Kidney (tissue), 13 donors: ENCODE measurements at regions not wholly inside any gene's neighbourhood (a gene's known extent, or its start where the extent isn't known, plus 50 kb on each side); places are given as distances from the start of the nearest gene placed in this dataset.

ENCODE experiments used
- DNase-seq, 5 donors: peaks; one replicate each; pipeline ENCODE4 v3.0.0-alpha.2; 2013 to 2020
- FAIRE-seq: peaks from 2 replicates; lab custom pipeline; 2012; peaks lifted over from hg19 to GRCh38; lab: Jason Lieb, UNC
- H3K27ac ChIP-seq, 2 donors: one replicate each; pipeline ENCODE4 v1.7.0; 2013; ENCODE audit warnings: low read depth in 2 of 2, low read length in 2 of 2, inconsistent platforms in 1 of 2
- H3K27me3 ChIP-seq: one replicate; pipeline ENCODE4 v1.7.1; 2013; ENCODE audit warnings: low read length, inconsistent platforms; ENCODE audit not compliant: control insufficient read depth, insufficient read depth
- H3K36me3 ChIP-seq, 3 donors: one replicate each; pipeline versions ENCODE4 v1.7.0 to v1.7.1; 2013; ENCODE audit warnings: low read length in 3 of 3, control low read depth in 1 of 3, inconsistent platforms in 1 of 3; ENCODE audit not compliant: insufficient read depth in 3 of 3, control insufficient read depth in 2 of 3
- H3K4me1 ChIP-seq, 3 donors: one replicate each; pipeline versions ENCODE4 v1.7.0 to v1.7.1; 2013; ENCODE audit warnings: low read length in 3 of 3, inconsistent platforms in 1 of 3, low read depth in 1 of 3; ENCODE audit not compliant: control insufficient read depth in 2 of 3, insufficient read depth in 2 of 3
- H3K4me3 ChIP-seq, 3 donors: one replicate each; pipeline versions ENCODE4 v1.7.0 to v1.8.1; 2013; ENCODE audit warnings: low read length in 3 of 3, control low read depth in 1 of 3, inconsistent platforms in 1 of 3
- H3K9ac ChIP-seq, 3 donors: one replicate each; pipeline versions ENCODE4 v1.7.0 to v1.7.1; 2013; ENCODE audit warnings: low read length in 3 of 3, control low read depth in 1 of 3, inconsistent platforms in 1 of 3
- H3K9me3 ChIP-seq, 3 donors: one replicate each; pipeline versions ENCODE4 v1.7.0 to v1.7.1; 2013; ENCODE audit warnings: low read length in 3 of 3, control low read depth in 1 of 3, inconsistent platforms in 1 of 3; ENCODE audit not compliant: control insufficient read depth in 2 of 3, insufficient read depth in 1 of 3
- CTCF ChIP-seq: IDR thresholded peaks from 3 replicates; pipeline ENCODE4 v1.5.1; 2012; ENCODE audit warnings: mild to moderate bottlenecking, moderate library complexity, borderline replicate concordance; ENCODE audit not compliant: insufficient read depth; ENCODE audit errors: extremely low read depth
- intact Hi-C: fragments of 100-400 bp; cut with DNase I; formaldehyde crosslinking; loops from one replicate; pipeline ENCODE4 v1.11.1; 2022
- donor health status: control.
- donor health status: control.
- donor health status: control.
- donor health status: control.
- donor health status: control.
- donor health status: DM: yes; HTN: yes; CAD: no.
- donor health status: Normal renal cell carcinoma (clear cell type).

GRCh38 chr2:187698374-187699110 lies 144.3 kb upstream of the TFPI start:
- H3K27me3 ChIP-seq: no peaks in the 10 kb centered on the region
- H3K9ac ChIP-seq: no peak overlapping the region
- H3K27ac ChIP-seq: no peak overlapping the region
- FAIRE-seq: no peak
- no peak for DNase-seq
- no peaks in the 10 kb centered on the region for H3K36me3 ChIP-seq
- intact Hi-C loops: no loop called here
- H3K4me3 ChIP-seq: no peak overlapping the region
- no peaks in the 10 kb centered on the region for H3K9me3 ChIP-seq
- no peak for TF ChIP-seq CTCF
- no peaks in the 10 kb centered on the region for H3K4me1 ChIP-seq

GRCh38 chr2:187702157-187702556 lies 147.9 kb upstream of the TFPI start:
- Histone ChIP-seq H3K4me3 (no peak overlapping the region), H3K36me3 (no peaks in the 10 kb centered on the region), H3K27ac (no peak overlapping the region), H3K4me1 (no peaks in the 10 kb centered on the region), H3K9me3 (no peaks in the 10 kb centered on the region), H3K9ac (no peak overlapping the region), H3K27me3 (no peaks in the 10 kb centered on the region)
- DNase-seq: no peak
- FAIRE-seq: no peak
- TF ChIP-seq CTCF: no peak
- intact Hi-C loops: no loop called here

- Histone ChIP-seq H3K4me3 (no peak overlapping the region), H3K27me3 (no peaks in the 10 kb centered on the region), H3K27ac (no peak overlapping the region), H3K36me3 (no peaks in the 10 kb centered on the region), H3K9ac (no peak overlapping the region), H3K9me3 (no peaks in the 10 kb centered on the region), H3K4me1 (no peaks in the 10 kb centered on the region)
- FAIRE-seq (no peak), DNase-seq (no peak)
- intact Hi-C loops: no loop called here
- no peak for TF ChIP-seq CTCF
Measured at GRCh38 chr2:187708272-187708671, 154.0 kb upstream of the TFPI start.
